HEK293 (cell line): ENCODE measurements at regions not wholly inside any gene's neighbourhood (a gene's known extent, or its start where the extent isn't known, plus 50 kb on each side); places are given as distances from the start of the nearest gene placed in this dataset.
A peak's percentile ranks its signal among the peaks of the same experiment; 100 is the strongest.

Experiments used
- GLIS2 ChIP-seq: fragments of 450-650 bp; formaldehyde crosslinking; IDR thresholded peaks from 2 replicates; pipeline ENCODE4 v1.5.1; 2016; ENCODE audit warnings: missing biosample characterization, missing genetic modification characterization
- ZBTB17 ChIP-seq: fragments of 450-650 bp; formaldehyde crosslinking; IDR thresholded peaks from 2 replicates; pipeline ENCODE4 v1.5.1; 2016; ENCODE audit warnings: missing biosample characterization, missing genetic modification characterization
- ZBTB20 ChIP-seq: fragments of 450-650 bp; formaldehyde crosslinking; IDR thresholded peaks from 2 replicates; pipeline ENCODE4 v1.5.1; 2016; ENCODE audit warnings: missing biosample characterization, missing genetic modification characterization
- ZBTB8A ChIP-seq: fragments of 450-650 bp; formaldehyde crosslinking; IDR thresholded peaks from 2 replicates; pipeline ENCODE4 v1.5.1; 2016; ENCODE audit warnings: missing biosample characterization, missing genetic modification characterization
- ZIC2 ChIP-seq: fragments of 450-650 bp; formaldehyde crosslinking; IDR thresholded peaks from 2 replicates; pipeline ENCODE4 v1.5.1; 2016; ENCODE audit warnings: missing biosample characterization, missing genetic modification characterization
- ZNF202 ChIP-seq: fragments of 450-650 bp; formaldehyde crosslinking; IDR thresholded peaks from 2 replicates; pipeline ENCODE4 v1.5.1; 2016; ENCODE audit warnings: missing biosample characterization, missing genetic modification characterization, borderline replicate concordance
- ZNF239 ChIP-seq: fragments of 450-650 bp; formaldehyde crosslinking; IDR thresholded peaks from 2 replicates; pipeline ENCODE4 v1.5.1; 2016; ENCODE audit warnings: missing biosample characterization, missing genetic modification characterization
- ZNF354C ChIP-seq: fragments of 450-650 bp; formaldehyde crosslinking; IDR thresholded peaks from 2 replicates; pipeline ENCODE4 v1.5.1; 2016; ENCODE audit warnings: missing biosample characterization, missing genetic modification characterization, low read depth, borderline replicate concordance
- ZNF423 ChIP-seq: fragments of 450-650 bp; formaldehyde crosslinking; IDR thresholded peaks from 2 replicates; pipeline ENCODE4 v1.5.1; 2016; ENCODE audit warnings: missing biosample characterization, missing genetic modification characterization
- ZNF555 ChIP-seq: fragments of 450-650 bp; formaldehyde crosslinking; conservative IDR thresholded peaks from 2 replicates; pipeline ENCODE4 v1.5.1; 2017; ENCODE audit warnings: missing biosample characterization, mild to moderate bottlenecking, missing genetic modification characterization, inconsistent platforms
- ZNF596 ChIP-seq: fragments of 450-650 bp; IDR thresholded peaks from 2 replicates; pipeline ENCODE4 v1.5.0; 2018; ENCODE audit warnings: missing biosample characterization, mild to moderate bottlenecking, missing genetic modification characterization, moderate library complexity
- ZNF626 ChIP-seq: fragments of 450-650 bp; sonication (Bioruptor Pico); formaldehyde crosslinking; IDR thresholded peaks from 2 replicates; pipeline ENCODE4 v1.5.1; 2018; ENCODE audit warnings: missing biosample characterization, missing genetic modification characterization, inconsistent platforms
- ZNF654 ChIP-seq: fragments of 450-650 bp; formaldehyde crosslinking; IDR thresholded peaks from 2 replicates; pipeline ENCODE4 v1.5.1; 2016; ENCODE audit warnings: low read depth, missing biosample characterization, missing genetic modification characterization
- ZXDB ChIP-seq: fragments of 450-650 bp; formaldehyde crosslinking; IDR thresholded peaks from 2 replicates; pipeline ENCODE4 v1.5.1; 2016; ENCODE audit warnings: missing biosample characterization, missing genetic modification characterization
- TF ChIP-seq, protein P1 (sequence below): fragments of 450-650 bp; formaldehyde crosslinking; IDR thresholded peaks from 2 replicates; pipeline ENCODE4 v1.5.1; 2016; ENCODE audit warnings: missing biosample characterization, missing genetic modification characterization, low read depth
- TF ChIP-seq, protein P2 (sequence below): fragments of 450-650 bp; formaldehyde crosslinking; IDR thresholded peaks from 2 replicates; pipeline ENCODE4 v1.5.1; 2016; ENCODE audit warnings: missing biosample characterization, missing genetic modification characterization
- TF ChIP-seq, protein P3 (sequence below): fragments of 450-650 bp; formaldehyde crosslinking; IDR thresholded peaks from 2 replicates; pipeline ENCODE4 v1.5.1; 2016; ENCODE audit warnings: missing biosample characterization, missing genetic modification characterization
- TF ChIP-seq, protein P4 (sequence below): fragments of 450-650 bp; formaldehyde crosslinking; IDR thresholded peaks from 2 replicates; pipeline ENCODE4 v1.5.1; 2016; ENCODE audit warnings: missing biosample characterization, missing genetic modification characterization
- TF ChIP-seq, protein P5 (sequence below): fragments of 450-650 bp; formaldehyde crosslinking; IDR thresholded peaks from 2 replicates; pipeline ENCODE4 v1.5.1; 2016; ENCODE audit warnings: missing biosample characterization, missing genetic modification characterization
- TF ChIP-seq, protein P6 (sequence below): fragments of 450-650 bp; formaldehyde crosslinking; IDR thresholded peaks from 2 replicates; pipeline ENCODE4 v1.5.0; 2017; ENCODE audit warnings: missing biosample characterization, missing genetic modification characterization, borderline replicate concordance
- TF ChIP-seq, protein P7 (sequence below): fragments of 450-650 bp; IDR thresholded peaks from 2 replicates; pipeline ENCODE4 v1.5.1; 2018; ENCODE audit warnings: missing biosample characterization, mild to moderate bottlenecking, missing genetic modification characterization

DNA sequence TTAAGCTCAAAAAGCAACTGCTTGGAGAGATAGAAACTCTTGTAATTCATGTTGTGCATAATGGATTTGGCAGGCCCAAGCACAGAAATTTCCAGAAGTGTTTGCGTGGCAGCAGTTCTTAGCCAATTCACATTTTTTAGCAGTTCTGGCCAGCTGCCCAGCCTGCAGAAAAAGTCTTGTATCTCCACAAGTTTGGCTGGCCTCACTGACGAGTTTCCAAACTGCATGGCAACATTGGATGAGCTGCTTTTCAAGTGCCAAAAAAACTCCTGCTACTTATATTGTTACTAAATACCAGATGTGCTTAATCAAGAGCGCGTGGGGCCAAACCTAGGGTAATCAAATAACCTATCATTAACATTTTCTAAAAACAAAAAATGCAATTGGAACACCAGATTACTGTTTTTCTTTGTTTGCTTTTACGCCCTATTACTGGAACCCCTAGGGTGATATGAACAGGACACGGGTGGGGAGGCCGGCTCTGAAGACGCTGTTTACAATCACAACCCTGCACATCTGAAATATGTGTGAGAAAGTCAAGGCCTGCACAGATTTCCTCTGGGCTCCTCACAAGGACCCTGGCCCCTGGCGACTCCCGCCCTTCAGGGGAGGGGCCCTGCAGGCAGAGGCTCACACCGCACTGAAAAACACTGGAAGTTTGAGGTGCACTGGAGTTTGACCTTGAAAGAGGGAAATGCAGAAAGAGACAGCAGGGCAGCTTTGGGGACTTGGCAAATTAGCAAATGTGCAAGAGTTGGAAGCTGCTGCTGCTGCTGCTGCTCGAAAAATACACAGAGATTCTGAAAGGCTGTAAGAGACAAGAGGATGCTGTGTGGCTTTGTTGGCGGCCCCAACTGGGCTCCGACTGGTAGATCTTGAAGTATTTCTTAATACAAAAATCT is 55.2 kb upstream of the TARBP1 start (continued):
- TF ChIP-seq, protein P1, sequence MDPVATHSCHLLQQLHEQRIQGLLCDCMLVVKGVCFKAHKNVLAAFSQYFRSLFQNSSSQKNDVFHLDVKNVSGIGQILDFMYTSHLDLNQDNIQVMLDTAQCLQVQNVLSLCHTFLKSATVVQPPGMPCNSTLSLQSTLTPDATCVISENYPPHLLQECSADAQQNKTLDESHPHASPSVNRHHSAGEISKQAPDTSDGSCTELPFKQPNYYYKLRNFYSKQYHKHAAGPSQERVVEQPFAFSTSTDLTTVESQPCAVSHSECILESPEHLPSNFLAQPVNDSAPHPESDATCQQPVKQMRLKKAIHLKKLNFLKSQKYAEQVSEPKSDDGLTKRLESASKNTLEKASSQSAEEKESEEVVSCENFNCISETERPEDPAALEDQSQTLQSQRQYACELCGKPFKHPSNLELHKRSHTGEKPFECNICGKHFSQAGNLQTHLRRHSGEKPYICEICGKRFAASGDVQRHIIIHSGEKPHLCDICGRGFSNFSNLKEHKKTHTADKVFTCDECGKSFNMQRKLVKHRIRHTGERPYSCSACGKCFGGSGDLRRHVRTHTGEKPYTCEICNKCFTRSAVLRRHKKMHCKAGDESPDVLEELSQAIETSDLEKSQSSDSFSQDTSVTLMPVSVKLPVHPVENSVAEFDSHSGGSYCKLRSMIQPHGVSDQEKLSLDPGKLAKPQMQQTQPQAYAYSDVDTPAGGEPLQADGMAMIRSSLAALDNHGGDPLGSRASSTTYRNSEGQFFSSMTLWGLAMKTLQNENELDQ (tag by site-specific recombination): no peak
- TF ChIP-seq, protein P2, sequence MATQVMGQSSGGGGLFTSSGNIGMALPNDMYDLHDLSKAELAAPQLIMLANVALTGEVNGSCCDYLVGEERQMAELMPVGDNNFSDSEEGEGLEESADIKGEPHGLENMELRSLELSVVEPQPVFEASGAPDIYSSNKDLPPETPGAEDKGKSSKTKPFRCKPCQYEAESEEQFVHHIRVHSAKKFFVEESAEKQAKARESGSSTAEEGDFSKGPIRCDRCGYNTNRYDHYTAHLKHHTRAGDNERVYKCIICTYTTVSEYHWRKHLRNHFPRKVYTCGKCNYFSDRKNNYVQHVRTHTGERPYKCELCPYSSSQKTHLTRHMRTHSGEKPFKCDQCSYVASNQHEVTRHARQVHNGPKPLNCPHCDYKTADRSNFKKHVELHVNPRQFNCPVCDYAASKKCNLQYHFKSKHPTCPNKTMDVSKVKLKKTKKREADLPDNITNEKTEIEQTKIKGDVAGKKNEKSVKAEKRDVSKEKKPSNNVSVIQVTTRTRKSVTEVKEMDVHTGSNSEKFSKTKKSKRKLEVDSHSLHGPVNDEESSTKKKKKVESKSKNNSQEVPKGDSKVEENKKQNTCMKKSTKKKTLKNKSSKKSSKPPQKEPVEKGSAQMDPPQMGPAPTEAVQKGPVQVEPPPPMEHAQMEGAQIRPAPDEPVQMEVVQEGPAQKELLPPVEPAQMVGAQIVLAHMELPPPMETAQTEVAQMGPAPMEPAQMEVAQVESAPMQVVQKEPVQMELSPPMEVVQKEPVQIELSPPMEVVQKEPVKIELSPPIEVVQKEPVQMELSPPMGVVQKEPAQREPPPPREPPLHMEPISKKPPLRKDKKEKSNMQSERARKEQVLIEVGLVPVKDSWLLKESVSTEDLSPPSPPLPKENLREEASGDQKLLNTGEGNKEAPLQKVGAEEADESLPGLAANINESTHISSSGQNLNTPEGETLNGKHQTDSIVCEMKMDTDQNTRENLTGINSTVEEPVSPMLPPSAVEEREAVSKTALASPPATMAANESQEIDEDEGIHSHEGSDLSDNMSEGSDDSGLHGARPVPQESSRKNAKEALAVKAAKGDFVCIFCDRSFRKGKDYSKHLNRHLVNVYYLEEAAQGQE (tag by site-specific recombination): no peak
- TF ChIP-seq ZIC2: peak; percentile 77
- TF ChIP-seq, protein P3, sequence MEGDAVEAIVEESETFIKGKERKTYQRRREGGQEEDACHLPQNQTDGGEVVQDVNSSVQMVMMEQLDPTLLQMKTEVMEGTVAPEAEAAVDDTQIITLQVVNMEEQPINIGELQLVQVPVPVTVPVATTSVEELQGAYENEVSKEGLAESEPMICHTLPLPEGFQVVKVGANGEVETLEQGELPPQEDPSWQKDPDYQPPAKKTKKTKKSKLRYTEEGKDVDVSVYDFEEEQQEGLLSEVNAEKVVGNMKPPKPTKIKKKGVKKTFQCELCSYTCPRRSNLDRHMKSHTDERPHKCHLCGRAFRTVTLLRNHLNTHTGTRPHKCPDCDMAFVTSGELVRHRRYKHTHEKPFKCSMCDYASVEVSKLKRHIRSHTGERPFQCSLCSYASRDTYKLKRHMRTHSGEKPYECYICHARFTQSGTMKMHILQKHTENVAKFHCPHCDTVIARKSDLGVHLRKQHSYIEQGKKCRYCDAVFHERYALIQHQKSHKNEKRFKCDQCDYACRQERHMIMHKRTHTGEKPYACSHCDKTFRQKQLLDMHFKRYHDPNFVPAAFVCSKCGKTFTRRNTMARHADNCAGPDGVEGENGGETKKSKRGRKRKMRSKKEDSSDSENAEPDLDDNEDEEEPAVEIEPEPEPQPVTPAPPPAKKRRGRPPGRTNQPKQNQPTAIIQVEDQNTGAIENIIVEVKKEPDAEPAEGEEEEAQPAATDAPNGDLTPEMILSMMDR (tag by site-specific recombination): no peak
- TF ChIP-seq ZNF555: no peak
- TF ChIP-seq ZNF239 (tag by site-specific recombination): no peak
- peak; percentile 30; the same call in 1 of the 2 replicates for TF ChIP-seq ZNF596 (tag by site-specific recombination)
- TF ChIP-seq ZNF626 (tag by site-specific recombination): no peak
- no peak; the same call in none of the 2 replicates for TF ChIP-seq ZBTB17 (tag by site-specific recombination)
- TF ChIP-seq GLIS2 (tag by site-specific recombination): no peak
- TF ChIP-seq, protein P4, sequence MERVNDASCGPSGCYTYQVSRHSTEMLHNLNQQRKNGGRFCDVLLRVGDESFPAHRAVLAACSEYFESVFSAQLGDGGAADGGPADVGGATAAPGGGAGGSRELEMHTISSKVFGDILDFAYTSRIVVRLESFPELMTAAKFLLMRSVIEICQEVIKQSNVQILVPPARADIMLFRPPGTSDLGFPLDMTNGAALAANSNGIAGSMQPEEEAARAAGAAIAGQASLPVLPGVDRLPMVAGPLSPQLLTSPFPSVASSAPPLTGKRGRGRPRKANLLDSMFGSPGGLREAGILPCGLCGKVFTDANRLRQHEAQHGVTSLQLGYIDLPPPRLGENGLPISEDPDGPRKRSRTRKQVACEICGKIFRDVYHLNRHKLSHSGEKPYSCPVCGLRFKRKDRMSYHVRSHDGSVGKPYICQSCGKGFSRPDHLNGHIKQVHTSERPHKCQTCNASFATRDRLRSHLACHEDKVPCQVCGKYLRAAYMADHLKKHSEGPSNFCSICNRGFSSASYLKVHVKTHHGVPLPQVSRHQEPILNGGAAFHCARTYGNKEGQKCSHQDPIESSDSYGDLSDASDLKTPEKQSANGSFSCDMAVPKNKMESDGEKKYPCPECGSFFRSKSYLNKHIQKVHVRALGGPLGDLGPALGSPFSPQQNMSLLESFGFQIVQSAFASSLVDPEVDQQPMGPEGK (tag by site-specific recombination): peak; percentile 58
- TF ChIP-seq, protein P5, sequence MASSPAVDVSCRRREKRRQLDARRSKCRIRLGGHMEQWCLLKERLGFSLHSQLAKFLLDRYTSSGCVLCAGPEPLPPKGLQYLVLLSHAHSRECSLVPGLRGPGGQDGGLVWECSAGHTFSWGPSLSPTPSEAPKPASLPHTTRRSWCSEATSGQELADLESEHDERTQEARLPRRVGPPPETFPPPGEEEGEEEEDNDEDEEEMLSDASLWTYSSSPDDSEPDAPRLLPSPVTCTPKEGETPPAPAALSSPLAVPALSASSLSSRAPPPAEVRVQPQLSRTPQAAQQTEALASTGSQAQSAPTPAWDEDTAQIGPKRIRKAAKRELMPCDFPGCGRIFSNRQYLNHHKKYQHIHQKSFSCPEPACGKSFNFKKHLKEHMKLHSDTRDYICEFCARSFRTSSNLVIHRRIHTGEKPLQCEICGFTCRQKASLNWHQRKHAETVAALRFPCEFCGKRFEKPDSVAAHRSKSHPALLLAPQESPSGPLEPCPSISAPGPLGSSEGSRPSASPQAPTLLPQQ: no peak; the same call in 1 of the 2 replicates
- TF ChIP-seq, protein P6, sequence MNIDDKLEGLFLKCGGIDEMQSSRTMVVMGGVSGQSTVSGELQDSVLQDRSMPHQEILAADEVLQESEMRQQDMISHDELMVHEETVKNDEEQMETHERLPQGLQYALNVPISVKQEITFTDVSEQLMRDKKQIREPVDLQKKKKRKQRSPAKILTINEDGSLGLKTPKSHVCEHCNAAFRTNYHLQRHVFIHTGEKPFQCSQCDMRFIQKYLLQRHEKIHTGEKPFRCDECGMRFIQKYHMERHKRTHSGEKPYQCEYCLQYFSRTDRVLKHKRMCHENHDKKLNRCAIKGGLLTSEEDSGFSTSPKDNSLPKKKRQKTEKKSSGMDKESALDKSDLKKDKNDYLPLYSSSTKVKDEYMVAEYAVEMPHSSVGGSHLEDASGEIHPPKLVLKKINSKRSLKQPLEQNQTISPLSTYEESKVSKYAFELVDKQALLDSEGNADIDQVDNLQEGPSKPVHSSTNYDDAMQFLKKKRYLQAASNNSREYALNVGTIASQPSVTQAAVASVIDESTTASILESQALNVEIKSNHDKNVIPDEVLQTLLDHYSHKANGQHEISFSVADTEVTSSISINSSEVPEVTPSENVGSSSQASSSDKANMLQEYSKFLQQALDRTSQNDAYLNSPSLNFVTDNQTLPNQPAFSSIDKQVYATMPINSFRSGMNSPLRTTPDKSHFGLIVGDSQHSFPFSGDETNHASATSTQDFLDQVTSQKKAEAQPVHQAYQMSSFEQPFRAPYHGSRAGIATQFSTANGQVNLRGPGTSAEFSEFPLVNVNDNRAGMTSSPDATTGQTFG (tag by site-specific recombination): no peak
- TF ChIP-seq, protein P7, sequence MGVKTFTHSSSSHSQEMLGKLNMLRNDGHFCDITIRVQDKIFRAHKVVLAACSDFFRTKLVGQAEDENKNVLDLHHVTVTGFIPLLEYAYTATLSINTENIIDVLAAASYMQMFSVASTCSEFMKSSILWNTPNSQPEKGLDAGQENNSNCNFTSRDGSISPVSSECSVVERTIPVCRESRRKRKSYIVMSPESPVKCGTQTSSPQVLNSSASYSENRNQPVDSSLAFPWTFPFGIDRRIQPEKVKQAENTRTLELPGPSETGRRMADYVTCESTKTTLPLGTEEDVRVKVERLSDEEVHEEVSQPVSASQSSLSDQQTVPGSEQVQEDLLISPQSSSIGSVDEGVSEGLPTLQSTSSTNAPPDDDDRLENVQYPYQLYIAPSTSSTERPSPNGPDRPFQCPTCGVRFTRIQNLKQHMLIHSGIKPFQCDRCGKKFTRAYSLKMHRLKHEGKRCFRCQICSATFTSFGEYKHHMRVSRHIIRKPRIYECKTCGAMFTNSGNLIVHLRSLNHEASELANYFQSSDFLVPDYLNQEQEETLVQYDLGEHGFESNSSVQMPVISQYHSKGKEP (tag by site-specific recombination): peak; percentile 83; the same call in 1 of the 2 replicates
- peak; percentile 37; the same call in 1 of the 2 replicates for TF ChIP-seq ZBTB20 (tag by site-specific recombination)
- TF ChIP-seq ZXDB (tag by site-specific recombination): peak; percentile 19; the same call in 1 of the 2 replicates
- no peak for TF ChIP-seq ZNF354C
- no peak for TF ChIP-seq ZNF654
- TF ChIP-seq ZNF202 (tag by site-specific recombination): no peak
- peak; percentile 92 for TF ChIP-seq ZBTB8A
- TF ChIP-seq ZNF423 (tag by site-specific recombination): no peak; the same call in 1 of the 2 replicates
